ENCODE measurements at regions not wholly inside any gene's neighbourhood (a gene's known extent, or its start where the extent isn't known, plus 50 kb on each side); places are given as distances from the start of the nearest gene placed in this dataset.
A peak's percentile ranks its signal among the peaks of the same experiment; 100 is the strongest.

DNA sequence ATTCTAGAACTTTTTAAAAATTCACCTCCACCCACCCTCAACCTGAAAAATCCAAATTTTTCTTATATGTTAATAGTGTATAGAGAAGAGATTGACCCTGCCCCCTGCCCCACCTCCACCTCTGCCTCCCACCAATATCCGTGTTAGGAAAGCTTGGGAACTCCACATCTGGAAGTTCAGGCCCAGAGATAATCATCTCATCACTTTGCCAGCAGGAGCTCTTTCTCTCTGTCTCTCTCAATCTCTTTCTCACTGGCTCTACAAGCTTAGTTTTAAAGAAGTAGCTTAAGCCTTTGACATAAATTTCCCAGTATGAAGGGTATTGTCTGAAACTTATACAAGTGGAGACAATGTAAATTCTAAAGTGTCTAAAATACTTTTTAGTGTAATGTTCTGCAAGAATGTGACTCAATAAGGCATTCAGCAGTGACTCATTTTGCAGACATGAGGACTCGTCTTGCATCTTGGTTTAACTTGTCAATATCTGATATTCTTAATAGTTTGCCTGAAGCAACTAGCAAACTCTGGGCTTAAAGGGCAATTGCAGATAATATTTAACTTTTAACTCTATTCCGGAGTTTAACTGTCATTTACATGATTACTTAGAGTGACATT, 299.8 kb upstream of the EPHA3 start:
- Histone ChIP-seq H3K9ac (ENCODE audit: low read length) (no peak overlapping the region), H3K36me3 (ENCODE audit: low read depth, low read length) (no peaks in the 10 kb centered on the region), H3K4me1 (ENCODE audit: insufficient read depth, low read length) (no peaks in the 10 kb centered on the region), H3F3A (ENCODE audit: low read length, unreplicated experiment) (no peaks in the 10 kb centered on the region), H3K79me2 (ENCODE audit: low read length) (no peaks in the 10 kb centered on the region), H3K9me2 (replicated peaks; ENCODE audit: low read length) (no peaks in the 10 kb centered on the region), H3K4me2 (ENCODE audit: low read length) (no peak overlapping the region), H4K20me1 (ENCODE audit: low read length) (no peaks in the 10 kb centered on the region), H3K4me3 (ENCODE audit: low read length) (no peak overlapping the region), H3K9me3 (ENCODE audit: low read length) (no peaks in the 10 kb centered on the region), H3K27me3 (ENCODE audit: low read length) (no peaks in the 10 kb centered on the region), H3K27ac (ENCODE audit: low read length) (no peak overlapping the region), H2AFZ (ENCODE audit: low read length) (no peak overlapping the region)
- ChIA-PET CTCF (no interaction called here), POLR2A (ENCODE audit: unreplicated experiment) (no interaction called here)
- intact Hi-C loops (cut with micrococcal nuclease): loop anchor here (10.0 kb wide), 1 partner anchor 47 kb away; no protein-coding TSS in a partner anchor
- TF ChIP-seq EZH2 (IDR thresholded peaks at IDR 0.05; ENCODE audit: low read length, unreplicated experiment) (no peak), EZH2phosphoT487 (IDR thresholded peaks at IDR 0.05; ENCODE audit: borderline replicate concordance, low read length) (no peak)
- TF ChIP-seq, protein P1, sequence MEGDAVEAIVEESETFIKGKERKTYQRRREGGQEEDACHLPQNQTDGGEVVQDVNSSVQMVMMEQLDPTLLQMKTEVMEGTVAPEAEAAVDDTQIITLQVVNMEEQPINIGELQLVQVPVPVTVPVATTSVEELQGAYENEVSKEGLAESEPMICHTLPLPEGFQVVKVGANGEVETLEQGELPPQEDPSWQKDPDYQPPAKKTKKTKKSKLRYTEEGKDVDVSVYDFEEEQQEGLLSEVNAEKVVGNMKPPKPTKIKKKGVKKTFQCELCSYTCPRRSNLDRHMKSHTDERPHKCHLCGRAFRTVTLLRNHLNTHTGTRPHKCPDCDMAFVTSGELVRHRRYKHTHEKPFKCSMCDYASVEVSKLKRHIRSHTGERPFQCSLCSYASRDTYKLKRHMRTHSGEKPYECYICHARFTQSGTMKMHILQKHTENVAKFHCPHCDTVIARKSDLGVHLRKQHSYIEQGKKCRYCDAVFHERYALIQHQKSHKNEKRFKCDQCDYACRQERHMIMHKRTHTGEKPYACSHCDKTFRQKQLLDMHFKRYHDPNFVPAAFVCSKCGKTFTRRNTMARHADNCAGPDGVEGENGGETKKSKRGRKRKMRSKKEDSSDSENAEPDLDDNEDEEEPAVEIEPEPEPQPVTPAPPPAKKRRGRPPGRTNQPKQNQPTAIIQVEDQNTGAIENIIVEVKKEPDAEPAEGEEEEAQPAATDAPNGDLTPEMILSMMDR (conservative IDR thresholded peaks at IDR 0.05; ENCODE audit: low read depth, low read length): no peak
- peak; percentile 37 for ATAC-seq
- DNase-seq: peak; percentile 45
- BruUV-seq (replicated peaks): no TSS peak

- no peaks in the 10 kb centered on the region for H3K79me2 ChIP-seq (ENCODE audit: low read length)
- BruUV-seq (replicated peaks): no TSS peak
- peak; percentile 54 for ATAC-seq
- no peaks in the 10 kb centered on the region for H3K36me3 ChIP-seq (ENCODE audit: low read depth, low read length)
- intact Hi-C loops (cut with micrococcal nuclease): loop anchor here (10.0 kb wide), 1 partner anchor 45 kb away; no protein-coding TSS in a partner anchor
- H3K4me2 ChIP-seq (ENCODE audit: low read length): no peak overlapping the region
- H3K9me2 ChIP-seq (replicated peaks; ENCODE audit: low read length): no peaks in the 10 kb centered on the region
- ChIA-PET POLR2A (ENCODE audit: unreplicated experiment) (no interaction called here), CTCF (no interaction called here)
- peak overlapping the region; percentile 10; the same call in 1 of the 2 replicates for H3K27ac ChIP-seq (ENCODE audit: low read length)
- TF ChIP-seq, protein P1 (conservative IDR thresholded peaks at IDR 0.05; ENCODE audit: low read depth, low read length): no peak
- TF ChIP-seq EZH2phosphoT487 (IDR thresholded peaks at IDR 0.05; ENCODE audit: borderline replicate concordance, low read length) (no peak), EZH2 (IDR thresholded peaks at IDR 0.05; ENCODE audit: low read length, unreplicated experiment) (no peak)
- H2AFZ ChIP-seq (ENCODE audit: low read length): no peak overlapping the region
- no peaks in the 10 kb centered on the region for H3F3A ChIP-seq (ENCODE audit: low read length, unreplicated experiment)
- H3K9ac ChIP-seq (ENCODE audit: low read length): no peak overlapping the region
- peak; percentile 38 for DNase-seq
- no peaks in the 10 kb centered on the region for H4K20me1 ChIP-seq (ENCODE audit: low read length)
- H3K27me3 ChIP-seq (ENCODE audit: low read length): no peaks in the 10 kb centered on the region
- no peaks in the 10 kb centered on the region for H3K4me1 ChIP-seq (ENCODE audit: insufficient read depth, low read length)
- no peaks in the 10 kb centered on the region for H3K9me3 ChIP-seq (ENCODE audit: low read length)
- no peak overlapping the region for H3K4me3 ChIP-seq (ENCODE audit: low read length)
These were observed 297.4 kb upstream of the EPHA3 start for GRCh38 chr3:88809993-88810392.

GRCh38 chr3:88810455-88810854, 297.0 kb upstream of the EPHA3 start:
- intact Hi-C loops (cut with micrococcal nuclease): no loop called here
- Histone ChIP-seq H2AFZ (ENCODE audit: low read length) (no peak overlapping the region), H3K4me2 (ENCODE audit: low read length) (no peak overlapping the region), H3K27ac (ENCODE audit: low read length) (peak overlapping the region; percentile 10; the same call in 1 of the 2 replicates), H3K9ac (ENCODE audit: low read length) (no peak overlapping the region), H3K36me3 (ENCODE audit: low read depth, low read length) (no peaks in the 10 kb centered on the region), H3F3A (ENCODE audit: low read length, unreplicated experiment) (no peaks in the 10 kb centered on the region), H3K4me1 (ENCODE audit: insufficient read depth, low read length) (no peaks in the 10 kb centered on the region), H3K27me3 (ENCODE audit: low read length) (no peaks in the 10 kb centered on the region), H3K9me3 (ENCODE audit: low read length) (no peaks in the 10 kb centered on the region), H3K4me3 (ENCODE audit: low read length) (no peak overlapping the region), H3K79me2 (ENCODE audit: low read length) (no peaks in the 10 kb centered on the region), H3K9me2 (replicated peaks; ENCODE audit: low read length) (no peaks in the 10 kb centered on the region), H4K20me1 (ENCODE audit: low read length) (no peaks in the 10 kb centered on the region)
- TF ChIP-seq EZH2 (IDR thresholded peaks at IDR 0.05; ENCODE audit: low read length, unreplicated experiment) (no peak), EZH2phosphoT487 (IDR thresholded peaks at IDR 0.05; ENCODE audit: borderline replicate concordance, low read length) (no peak)
- TF ChIP-seq, protein P1 (conservative IDR thresholded peaks at IDR 0.05; ENCODE audit: low read depth, low read length): no peak
- DNase-seq (no peak), ATAC-seq (peak; percentile 42)
- ChIA-PET CTCF (no interaction called here), POLR2A (ENCODE audit: unreplicated experiment) (no interaction called here)
- no TSS peak for BruUV-seq (replicated peaks)

Measured in PC-3 (cell line).